HCT116 (cell line): ENCODE measurements at regions not wholly inside any gene's neighbourhood (a gene's known extent, or its start where the extent isn't known, plus 50 kb on each side); places are given as distances from the start of the nearest gene placed in this dataset.

Experiments
- ATAC-seq: fragments of 200-7000 bp; cut with Tn5 transposase; 2 replicates; pipeline ENCODE4 v1.9.1; 2020; ENCODE audit warnings: mild to moderate bottlenecking, moderate library complexity
- BruUV-seq: library from RNA; stranded (reverse); fragments of 400-500 nt; replicated peaks from 2 replicates; lab custom pipeline; 2021; lab: Mats Ljungman, UMichigan
- CTCF ChIA-PET: fragments of 300-600 bp; sonication (Branson Sonifier 250); formaldehyde crosslinking; loops from one replicate; lab custom pipeline; 2021; ENCODE audit warnings: antibody characterized with exemption; lab: Charles Lee
- POLR2A ChIA-PET: fragments of 300-600, 350-600 bp; sonication (Branson Sonifier 250); formaldehyde crosslinking; loops from one replicate; lab custom pipeline; 2021; ENCODE audit warnings: antibody characterized with exemption; lab: Charles Lee
- RAD21 ChIA-PET, 2 experiments: fragments of 300-600 bp; sonication (Branson Sonifier 250); formaldehyde crosslinking; loops; one replicate each; lab custom pipeline; 2023; ENCODE audit warnings: low total read pairs in 2 of 2; ENCODE audit not compliant: uncharacterized antibody in 2 of 2, unreplicated experiment in 2 of 2, low non-redundant PET in 1 of 2; lab: Charles Lee
- DNase-seq: peaks from one replicate; pipeline ENCODE4 v3.0.0-alpha.2; 2010; ENCODE audit warnings: low read depth, low spot score
- H2AFZ ChIP-seq: fragments of 200-600 bp; shearing (Covaris generic), sonication (generic); 2 replicates; pipeline ENCODE4 v1.6.1; 2017; ENCODE audit warnings: low read depth, mixed run types, mixed read lengths, antibody characterized with exemption, low read length; ENCODE audit not compliant: poor library complexity, severe bottlenecking
- H3K27ac ChIP-seq: 2 replicates; pipeline ENCODE4 v1.5.1; 2012; ENCODE audit warnings: low read depth, low read length
- H3K27me3 ChIP-seq: fragments of 200-600 bp; sonication (generic); 2 replicates; pipeline ENCODE4 v1.6.1; 2016; ENCODE audit warnings: mixed run types, low read length, mixed read lengths; ENCODE audit not compliant: insufficient read depth
- H3K36me3 ChIP-seq, 2 experiments: fragments of 200-500 bp in 1 of 2; fragments of 200-600 bp in 1 of 2; sonication (Bioruptor generic) in 1 of 2; sonication (generic) in 1 of 2; 2 replicates each; pipeline versions ENCODE4 v1.5.1 to v1.6.1; 2014 to 2016; ENCODE audit warnings: low read length in 2 of 2, inconsistent platforms in 1 of 2, mixed read lengths in 1 of 2, mixed run types in 1 of 2; ENCODE audit not compliant: insufficient read depth in 2 of 2, control insufficient read depth in 1 of 2
- H3K4me1 ChIP-seq, 2 experiments: fragments of 200-600 bp in 1 of 2; sonication (generic) in 1 of 2; 2 replicates each; pipeline versions ENCODE4 v1.5.1 to v1.6.1; 2012 to 2017; ENCODE audit warnings: low read length in 2 of 2, inconsistent platforms in 1 of 2, mild to moderate bottlenecking in 1 of 2, mixed read lengths in 1 of 2, mixed run types in 1 of 2, moderate library complexity in 1 of 2; ENCODE audit not compliant: insufficient read depth in 2 of 2, control insufficient read depth in 1 of 2
- H3K4me2 ChIP-seq: fragments of 200-600 bp; sonication (generic); 2 replicates; pipeline ENCODE4 v1.6.1; 2017; ENCODE audit warnings: mixed run types, low read length, mixed read lengths
- H3K4me3 ChIP-seq, 2 experiments: fragments of 200-600 bp in 1 of 2; sonication (generic) in 1 of 2; replicated peaks in 1 of 2; 2 replicates each; pipeline ENCODE4 v1.5.1; 2011 to 2016; ENCODE audit warnings: low read length in 2 of 2, control low read depth in 1 of 2, low read depth in 1 of 2, mild to moderate bottlenecking in 1 of 2, mixed read lengths in 1 of 2, mixed run types in 1 of 2
- H3K79me2 ChIP-seq: fragments of 200-600 bp; sonication (generic); 2 replicates; pipeline ENCODE4 v1.6.1; 2017; ENCODE audit warnings: mild to moderate bottlenecking, mixed run types, low read length, moderate library complexity, mixed read lengths; ENCODE audit not compliant: insufficient read depth
- H3K9ac ChIP-seq: fragments of 200-600 bp; sonication (generic); 2 replicates; pipeline ENCODE4 v1.6.1; 2016; ENCODE audit warnings: low read length, mixed read lengths
- H3K9me2 ChIP-seq: fragments of 200-600 bp; sonication (generic), shearing (Covaris generic); 2 replicates; pipeline ENCODE4 v1.6.1; 2017; ENCODE audit warnings: mixed run types, mild to moderate bottlenecking, moderate library complexity; ENCODE audit not compliant: insufficient read depth
- H3K9me3 ChIP-seq, 2 experiments: fragments of 200-500 bp in 1 of 2; fragments of 200-600 bp in 1 of 2; sonication (Bioruptor generic) in 1 of 2; sonication (generic) in 1 of 2; 2 replicates each; pipeline ENCODE4 v1.6.1; 2014 to 2017; ENCODE audit warnings: low read length in 2 of 2, mixed read lengths in 2 of 2, inconsistent platforms in 1 of 2, low read depth in 1 of 2, mild to moderate bottlenecking in 1 of 2, mixed run types in 1 of 2, moderate library complexity in 1 of 2; ENCODE audit not compliant: control insufficient read depth in 1 of 2, insufficient read depth in 1 of 2
- H4K20me1 ChIP-seq: fragments of 200-600 bp; sonication (generic), shearing (Covaris generic); 2 replicates; pipeline ENCODE4 v1.6.1; 2017; ENCODE audit warnings: mixed run types, mild to moderate bottlenecking, moderate library complexity; ENCODE audit not compliant: insufficient read depth
- CEBPB ChIP-seq: IDR thresholded peaks from 2 replicates; pipeline ENCODE4 v1.6.1; 2012; ENCODE audit warnings: low read depth
- EGR1 ChIP-seq: IDR thresholded peaks from 2 replicates; pipeline ENCODE4 v1.6.1; 2012; ENCODE audit warnings: low read depth
- ELF1 ChIP-seq: IDR thresholded peaks from 2 replicates; pipeline ENCODE4 v1.6.1; 2012; ENCODE audit warnings: low read depth, borderline replicate concordance
- EZH2 ChIP-seq: fragments of 200-600 bp; sonication (generic); IDR thresholded peaks from 2 replicates; pipeline ENCODE4 v1.6.1; 2017; ENCODE audit warnings: antibody characterized with exemption, mixed run types
- EZH2phosphoT487 ChIP-seq: fragments of 200-600 bp; IDR thresholded peaks from 2 replicates; pipeline ENCODE4 v1.6.1; 2018; ENCODE audit warnings: antibody characterized with exemption, borderline replicate concordance
- FOSL1 ChIP-seq: IDR thresholded peaks from 2 replicates; pipeline ENCODE4 v1.6.1; 2012; ENCODE audit warnings: low read depth
- POLR2AphosphoS5 ChIP-seq: IDR thresholded peaks from 2 replicates; pipeline ENCODE4 v1.6.1; 2011; ENCODE audit warnings: mild to moderate bottlenecking, low read depth, low read length, moderate library complexity
- RAD21 ChIP-seq: IDR thresholded peaks from 2 replicates; pipeline ENCODE4 v1.6.1; 2012; ENCODE audit warnings: low read depth, mild to moderate bottlenecking
- SIN3A ChIP-seq: IDR thresholded peaks from 2 replicates; pipeline ENCODE4 v1.6.1; 2012; ENCODE audit warnings: low read depth
- SRF ChIP-seq: IDR thresholded peaks from 2 replicates; pipeline ENCODE4 v1.6.1; 2012; ENCODE audit warnings: low read depth
- TCF7L2 ChIP-seq: IDR thresholded peaks from 2 replicates; pipeline ENCODE4 v1.7.0; 2011; ENCODE audit warnings: borderline replicate concordance, inconsistent platforms; ENCODE audit not compliant: insufficient read depth, insufficient read length; ENCODE audit errors: extremely low read depth
- ZFX ChIP-seq: fragments of 450-650 bp; IDR thresholded peaks from 2 replicates; pipeline ENCODE4 v1.6.1; 2017
- ZNF274 ChIP-seq: fragments of 200-500 bp; sonication (Bioruptor generic); IDR thresholded peaks from 2 replicates; pipeline ENCODE4 v1.6.1; 2014; ENCODE audit warnings: mild to moderate bottlenecking, low read depth, low read length, inconsistent platforms
- intact Hi-C: fragments of 100-400 bp; cut with micrococcal nuclease; formaldehyde crosslinking; loops from 2 replicates; pipeline ENCODE4 v1.10.0; 2022
- TF ChIP-seq, protein P1 (sequence below): IDR thresholded peaks from 2 replicates; pipeline ENCODE4 v1.6.1; 2012
- TF ChIP-seq, protein P2 (sequence below), 3 experiments: fragments of 200-600 bp in 1 of 3; sonication (generic) in 1 of 3; IDR thresholded peaks in 2 of 3; conservative IDR thresholded peaks in 1 of 3; 2 replicates each; pipeline ENCODE4 v1.5.1; 2012 to 2017; ENCODE audit warnings: low read depth in 2 of 3, low read length in 2 of 3, antibody characterized with exemption in 1 of 3, borderline replicate concordance in 1 of 3, control low read depth in 1 of 3, mild to moderate bottlenecking in 1 of 3, mixed read lengths in 1 of 3, mixed run types in 1 of 3, moderate library complexity in 1 of 3; ENCODE audit not compliant: insufficient read depth in 1 of 3
- TF ChIP-seq, protein P3 (sequence below): IDR thresholded peaks from 2 replicates; pipeline ENCODE4 v1.6.1; 2012; ENCODE audit warnings: low read depth

DNA sequence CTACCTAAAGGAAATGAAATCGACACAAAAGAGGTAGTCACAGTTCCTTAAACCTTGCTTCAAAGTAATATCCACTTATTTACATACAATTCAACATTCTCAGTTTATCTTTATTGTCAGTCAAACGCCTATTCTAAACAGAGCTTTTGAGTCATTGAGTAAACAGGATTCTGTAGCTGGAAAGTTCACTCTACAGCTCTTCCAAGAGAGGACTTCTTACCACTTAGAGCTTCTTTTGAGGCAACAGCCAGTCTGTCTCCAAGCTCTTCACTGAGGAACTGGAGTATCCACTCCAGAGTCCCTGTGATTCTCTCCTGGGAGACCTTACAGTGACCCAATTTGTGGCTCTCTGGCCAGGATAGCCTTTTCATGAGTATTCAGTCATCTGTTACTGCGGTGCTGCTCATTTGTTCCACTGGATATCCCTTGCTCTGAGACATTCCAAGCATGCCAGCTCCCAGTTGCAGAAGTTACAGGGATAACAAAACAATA lies 210.9 kb upstream of the OSR1 start:
- H3K36me3 ChIP-seq: no peaks in the 10 kb centered on the region
- H3K9me3 ChIP-seq: no peaks in the 10 kb centered on the region
- H3K27me3 ChIP-seq: peaks cover 9% of the 10 kb centered on the region; the same call in 1 of the 2 replicates
- no peak overlapping the region for H2AFZ ChIP-seq
- H3K4me1 ChIP-seq: no peaks in the 10 kb centered on the region
- CTCF ChIA-PET: no interaction called here
- H3K4me3 ChIP-seq: no peak overlapping the region
- no peak for ATAC-seq
- intact Hi-C loops: no loop called here
- TF ChIP-seq ZFX (no peak), POLR2AphosphoS5 (no peak), ELF1 (no peak), ZNF274 (no peak), FOSL1 (no peak), CEBPB (no peak), EZH2phosphoT487 (no peak)
- TF ChIP-seq, protein P1, sequence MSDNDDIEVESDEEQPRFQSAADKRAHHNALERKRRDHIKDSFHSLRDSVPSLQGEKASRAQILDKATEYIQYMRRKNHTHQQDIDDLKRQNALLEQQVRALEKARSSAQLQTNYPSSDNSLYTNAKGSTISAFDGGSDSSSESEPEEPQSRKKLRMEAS: no peak
- BruUV-seq: no TSS peak
- no peaks in the 10 kb centered on the region for H4K20me1 ChIP-seq
- no peak overlapping the region for H3K4me2 ChIP-seq
- POLR2A ChIA-PET: no interaction called here
- no peak overlapping the region for H3K27ac ChIP-seq
- no peak overlapping the region for H3K9ac ChIP-seq
- no peaks in the 10 kb centered on the region for H3K79me2 ChIP-seq
- RAD21 ChIA-PET: no interaction called here
- H3K9me2 ChIP-seq: no peaks in the 10 kb centered on the region
- DNase-seq: no peak

DNA sequence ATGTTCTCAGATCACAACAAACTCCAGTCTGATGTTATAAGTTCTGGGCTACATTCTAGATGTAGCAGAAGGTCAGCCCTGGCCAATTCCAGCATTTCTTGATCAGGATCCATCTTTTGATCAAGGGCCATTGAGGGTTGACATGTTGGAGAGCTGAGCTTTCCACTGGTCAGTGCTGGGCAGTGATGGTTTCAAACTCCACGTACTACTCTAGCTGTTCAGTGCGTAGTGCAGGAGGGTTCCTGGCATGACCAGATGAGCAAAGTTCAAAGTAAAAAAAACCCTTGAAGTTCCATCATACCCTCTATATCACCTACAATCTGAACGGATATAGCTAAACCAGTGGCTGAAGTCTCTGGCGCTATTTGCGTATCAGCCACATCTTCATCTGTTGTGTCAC lies 210.4 kb upstream of the OSR1 start:
- RAD21 ChIA-PET: no interaction called here
- CTCF ChIA-PET: no interaction called here
- DNase-seq (no peak), ATAC-seq (no peak)
- Histone ChIP-seq H3K9ac (no peak overlapping the region), H3K4me2 (no peak overlapping the region), H2AFZ (no peak overlapping the region), H3K27ac (no peak overlapping the region), H3K27me3 (peaks cover 9% of the 10 kb centered on the region; the same call in 1 of the 2 replicates), H3K9me2 (no peaks in the 10 kb centered on the region), H3K4me1 (no peaks in the 10 kb centered on the region), H3K79me2 (no peaks in the 10 kb centered on the region), H3K9me3 (no peaks in the 10 kb centered on the region), H4K20me1 (no peaks in the 10 kb centered on the region), H3K36me3 (no peaks in the 10 kb centered on the region), H3K4me3 (no peak overlapping the region)
- no TSS peak for BruUV-seq
- POLR2A ChIA-PET: no interaction called here
- intact Hi-C loops: no loop called here
- no peak for TF ChIP-seq RAD21
- TF ChIP-seq, protein P2, sequence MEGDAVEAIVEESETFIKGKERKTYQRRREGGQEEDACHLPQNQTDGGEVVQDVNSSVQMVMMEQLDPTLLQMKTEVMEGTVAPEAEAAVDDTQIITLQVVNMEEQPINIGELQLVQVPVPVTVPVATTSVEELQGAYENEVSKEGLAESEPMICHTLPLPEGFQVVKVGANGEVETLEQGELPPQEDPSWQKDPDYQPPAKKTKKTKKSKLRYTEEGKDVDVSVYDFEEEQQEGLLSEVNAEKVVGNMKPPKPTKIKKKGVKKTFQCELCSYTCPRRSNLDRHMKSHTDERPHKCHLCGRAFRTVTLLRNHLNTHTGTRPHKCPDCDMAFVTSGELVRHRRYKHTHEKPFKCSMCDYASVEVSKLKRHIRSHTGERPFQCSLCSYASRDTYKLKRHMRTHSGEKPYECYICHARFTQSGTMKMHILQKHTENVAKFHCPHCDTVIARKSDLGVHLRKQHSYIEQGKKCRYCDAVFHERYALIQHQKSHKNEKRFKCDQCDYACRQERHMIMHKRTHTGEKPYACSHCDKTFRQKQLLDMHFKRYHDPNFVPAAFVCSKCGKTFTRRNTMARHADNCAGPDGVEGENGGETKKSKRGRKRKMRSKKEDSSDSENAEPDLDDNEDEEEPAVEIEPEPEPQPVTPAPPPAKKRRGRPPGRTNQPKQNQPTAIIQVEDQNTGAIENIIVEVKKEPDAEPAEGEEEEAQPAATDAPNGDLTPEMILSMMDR (IDR thresholded peaks at IDR 0.05 in 2 of 3, conservative IDR thresholded peaks at IDR 0.05 in 1 of 3; ENCODE audit: borderline replicate concordance in 1 of 3, insufficient read depth in 1 of 3, low read depth in 2 of 3, low read length in 2 of 3): no peak
- TF ChIP-seq SIN3A: no peak
- TF ChIP-seq ZNF274: no peak
- TF ChIP-seq TCF7L2: no peak
- TF ChIP-seq SRF: no peak
- TF ChIP-seq, protein P3, sequence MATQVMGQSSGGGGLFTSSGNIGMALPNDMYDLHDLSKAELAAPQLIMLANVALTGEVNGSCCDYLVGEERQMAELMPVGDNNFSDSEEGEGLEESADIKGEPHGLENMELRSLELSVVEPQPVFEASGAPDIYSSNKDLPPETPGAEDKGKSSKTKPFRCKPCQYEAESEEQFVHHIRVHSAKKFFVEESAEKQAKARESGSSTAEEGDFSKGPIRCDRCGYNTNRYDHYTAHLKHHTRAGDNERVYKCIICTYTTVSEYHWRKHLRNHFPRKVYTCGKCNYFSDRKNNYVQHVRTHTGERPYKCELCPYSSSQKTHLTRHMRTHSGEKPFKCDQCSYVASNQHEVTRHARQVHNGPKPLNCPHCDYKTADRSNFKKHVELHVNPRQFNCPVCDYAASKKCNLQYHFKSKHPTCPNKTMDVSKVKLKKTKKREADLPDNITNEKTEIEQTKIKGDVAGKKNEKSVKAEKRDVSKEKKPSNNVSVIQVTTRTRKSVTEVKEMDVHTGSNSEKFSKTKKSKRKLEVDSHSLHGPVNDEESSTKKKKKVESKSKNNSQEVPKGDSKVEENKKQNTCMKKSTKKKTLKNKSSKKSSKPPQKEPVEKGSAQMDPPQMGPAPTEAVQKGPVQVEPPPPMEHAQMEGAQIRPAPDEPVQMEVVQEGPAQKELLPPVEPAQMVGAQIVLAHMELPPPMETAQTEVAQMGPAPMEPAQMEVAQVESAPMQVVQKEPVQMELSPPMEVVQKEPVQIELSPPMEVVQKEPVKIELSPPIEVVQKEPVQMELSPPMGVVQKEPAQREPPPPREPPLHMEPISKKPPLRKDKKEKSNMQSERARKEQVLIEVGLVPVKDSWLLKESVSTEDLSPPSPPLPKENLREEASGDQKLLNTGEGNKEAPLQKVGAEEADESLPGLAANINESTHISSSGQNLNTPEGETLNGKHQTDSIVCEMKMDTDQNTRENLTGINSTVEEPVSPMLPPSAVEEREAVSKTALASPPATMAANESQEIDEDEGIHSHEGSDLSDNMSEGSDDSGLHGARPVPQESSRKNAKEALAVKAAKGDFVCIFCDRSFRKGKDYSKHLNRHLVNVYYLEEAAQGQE: no peak
- TF ChIP-seq EZH2: no peak
- no peak for TF ChIP-seq FOSL1
- TF ChIP-seq EGR1: no peak
